Right lobe of liver (tissue), 6 donors: ENCODE measurements at regions not wholly inside any gene's neighbourhood (a gene's known extent, or its start where the extent isn't known, plus 50 kb on each side); places are given as distances from the start of the nearest gene placed in this dataset.

ENCODE experiments used
- ATAC-seq, 4 donors: fragments of 200-7000 bp; cut with Tn5 transposase; one replicate each; pipeline ENCODE4 v1.9.1; 2020; ENCODE audit warnings: mild to moderate bottlenecking in 4 of 4, moderate library complexity in 4 of 4
- DNase-seq, 3 donors: peaks; one replicate each; pipeline ENCODE4 v3.0.0-alpha.2; 2020
- H3K27ac ChIP-seq, 3 donors: fragments of 200-600 bp; one replicate each; pipeline ENCODE4 v1.8.0; 2022
- H3K27me3 ChIP-seq, 2 donors: fragments of 200-600 bp; one replicate each; pipeline ENCODE4 v1.8.0; 2022
- H3K36me3 ChIP-seq, 4 donors: fragments of 200-600 bp; sonication (generic) in 1 of 4; one replicate each; pipeline versions ENCODE4 v1.5.1 to v1.8.0; 2017 to 2022; ENCODE audit warnings: control low read depth in 1 of 4
- H3K4me1 ChIP-seq, 4 donors: fragments of 200-600 bp; sonication (generic) in 1 of 4; one replicate each; pipeline versions ENCODE4 v1.5.1 to v1.8.0; 2017 to 2022; ENCODE audit warnings: control low read depth in 1 of 4
- H3K4me3 ChIP-seq, 3 donors: fragments of 200-600 bp; one replicate each; pipeline ENCODE4 v1.8.0; 2022
- H3K9me3 ChIP-seq, 4 donors: fragments of 200-600 bp; sonication (generic) in 1 of 4; one replicate each; pipeline versions ENCODE4 v1.5.1 to v1.8.0; 2017 to 2022; ENCODE audit warnings: control low read depth in 1 of 4
- POLR2A ChIP-seq: fragments of 450-650 bp; IDR thresholded peaks from one replicate; pipeline ENCODE4 v1.6.1; 2017; ENCODE audit warnings: antibody characterized with exemption, mild to moderate bottlenecking
- WGBS: methylation state at CpG from one replicate; pipeline ENCODE4 v1.1.6; 2018; ENCODE audit warnings: low coverage, low lambda C conversion rate; ENCODE audit not compliant: insufficient coverage; ENCODE audit errors: missing lambda C conversion rate; 5-methylcytosine and 5-hydroxymethylcytosine counted together
- intact Hi-C, 2 donors: fragments of 100-400 bp; cut with DNase I; formaldehyde crosslinking; loops; one replicate each; pipeline versions ENCODE4 v1.11.2 to v1.14.1; 2022
- TF ChIP-seq, protein P1 (sequence below), 4 donors: fragments of 200-600 bp in 3 of 4; fragments of 450-650 bp in 1 of 4; IDR thresholded peaks; one replicate each; pipeline versions ENCODE4 v1.5.1 to v1.8.0; 2016 to 2022; ENCODE audit warnings: antibody characterized with exemption in 4 of 4, mild to moderate bottlenecking in 2 of 4
- donor health status: DM: no; HTN: yes; CAD: no.
- donor health status: DM: no; HTN: no; CAD: no.
- donor health status: DM: no; HTN: no; CAD: no.
- donor health status: DM: no; HTN: yes; CAD: no.
- donor health status: DM: no; HTN: yes; CAD: no.

DNA sequence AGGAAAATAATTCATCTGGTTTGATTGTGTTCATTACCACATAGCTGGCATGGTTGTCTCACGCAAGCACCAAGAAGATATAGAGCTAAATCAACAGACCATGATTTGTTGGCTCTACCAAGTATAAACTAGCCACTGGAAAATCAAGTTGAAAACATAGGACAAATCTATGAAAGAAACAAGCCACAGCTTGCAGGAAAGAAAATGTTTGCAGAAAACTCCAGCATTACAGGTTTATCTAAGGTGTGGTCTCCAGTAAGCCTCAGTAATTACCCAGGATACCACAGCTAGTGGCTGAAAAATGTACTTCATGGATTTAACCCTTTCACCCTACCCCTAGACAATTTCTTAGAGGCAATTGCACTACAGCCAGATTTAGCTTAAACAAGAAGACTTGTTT, 340.6 kb downstream of the SOX2 start:
- Histone ChIP-seq H3K27me3 (no peaks in the 10 kb centered on the region), H3K9me3 (no peaks in the 10 kb centered on the region), H3K27ac (no peak overlapping the region), H3K36me3 (no peaks in the 10 kb centered on the region), H3K4me3 (no peak overlapping the region), H3K4me1 (no peaks in the 10 kb centered on the region)
- ATAC-seq (no peak), DNase-seq (no peak)
- WGBS = 50% methylated on average over 1 of the region's 1 CpG
- intact Hi-C loops = no loop called here
- no peak for TF ChIP-seq POLR2A
- TF ChIP-seq, protein P1, sequence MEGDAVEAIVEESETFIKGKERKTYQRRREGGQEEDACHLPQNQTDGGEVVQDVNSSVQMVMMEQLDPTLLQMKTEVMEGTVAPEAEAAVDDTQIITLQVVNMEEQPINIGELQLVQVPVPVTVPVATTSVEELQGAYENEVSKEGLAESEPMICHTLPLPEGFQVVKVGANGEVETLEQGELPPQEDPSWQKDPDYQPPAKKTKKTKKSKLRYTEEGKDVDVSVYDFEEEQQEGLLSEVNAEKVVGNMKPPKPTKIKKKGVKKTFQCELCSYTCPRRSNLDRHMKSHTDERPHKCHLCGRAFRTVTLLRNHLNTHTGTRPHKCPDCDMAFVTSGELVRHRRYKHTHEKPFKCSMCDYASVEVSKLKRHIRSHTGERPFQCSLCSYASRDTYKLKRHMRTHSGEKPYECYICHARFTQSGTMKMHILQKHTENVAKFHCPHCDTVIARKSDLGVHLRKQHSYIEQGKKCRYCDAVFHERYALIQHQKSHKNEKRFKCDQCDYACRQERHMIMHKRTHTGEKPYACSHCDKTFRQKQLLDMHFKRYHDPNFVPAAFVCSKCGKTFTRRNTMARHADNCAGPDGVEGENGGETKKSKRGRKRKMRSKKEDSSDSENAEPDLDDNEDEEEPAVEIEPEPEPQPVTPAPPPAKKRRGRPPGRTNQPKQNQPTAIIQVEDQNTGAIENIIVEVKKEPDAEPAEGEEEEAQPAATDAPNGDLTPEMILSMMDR (IDR thresholded peaks at IDR 0.05) = no peak

DNA sequence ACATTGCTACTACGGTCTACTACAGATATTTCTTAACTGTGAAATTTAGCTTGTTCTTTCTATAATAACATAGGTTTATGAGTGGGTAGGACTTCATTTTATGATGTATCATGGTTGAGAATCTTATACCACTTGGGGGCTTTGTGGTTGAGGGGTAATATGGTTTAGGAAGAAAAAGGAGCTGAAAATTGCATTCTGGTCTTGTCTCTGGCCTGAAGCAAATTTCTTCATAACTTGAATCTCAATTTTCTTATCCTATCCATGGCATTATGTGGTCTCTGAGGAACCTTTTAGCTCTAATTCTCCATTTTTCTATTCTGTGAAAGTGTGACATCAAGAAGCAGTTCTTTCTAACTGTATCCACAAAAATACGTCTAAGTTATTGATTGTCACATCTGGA, 341.0 kb downstream of the SOX2 start:
- H3K27ac ChIP-seq = no peak overlapping the region
- H3K9me3 ChIP-seq = no peaks in the 10 kb centered on the region
- H3K4me3 ChIP-seq = no peak overlapping the region
- 58% methylated on average over 2 of the region's 2 CpGs for WGBS
- H3K27me3 ChIP-seq = no peaks in the 10 kb centered on the region
- no peaks in the 10 kb centered on the region for H3K4me1 ChIP-seq
- DNase-seq = no peak
- H3K36me3 ChIP-seq = no peaks in the 10 kb centered on the region
- intact Hi-C loops = no loop called here
- ATAC-seq = no peak
- TF ChIP-seq, protein P1 (IDR thresholded peaks at IDR 0.05) = no peak
- no peak for TF ChIP-seq POLR2A

GRCh38 chr3:182058488-182058887, 346.8 kb downstream of the SOX2 start:
- H3K4me3 ChIP-seq = no peak overlapping the region
- 83% methylated on average over 1 of the region's 1 CpG for WGBS
- no peaks in the 10 kb centered on the region for H3K36me3 ChIP-seq
- intact Hi-C loops = no loop called here
- H3K9me3 ChIP-seq = no peaks in the 10 kb centered on the region
- ATAC-seq (no peak), DNase-seq (no peak)
- H3K4me1 ChIP-seq = no peaks in the 10 kb centered on the region
- H3K27ac ChIP-seq = no peak overlapping the region
- no peak for TF ChIP-seq POLR2A
- TF ChIP-seq, protein P1 (IDR thresholded peaks at IDR 0.05) = no peak
- no peaks in the 10 kb centered on the region for H3K27me3 ChIP-seq

DNA sequence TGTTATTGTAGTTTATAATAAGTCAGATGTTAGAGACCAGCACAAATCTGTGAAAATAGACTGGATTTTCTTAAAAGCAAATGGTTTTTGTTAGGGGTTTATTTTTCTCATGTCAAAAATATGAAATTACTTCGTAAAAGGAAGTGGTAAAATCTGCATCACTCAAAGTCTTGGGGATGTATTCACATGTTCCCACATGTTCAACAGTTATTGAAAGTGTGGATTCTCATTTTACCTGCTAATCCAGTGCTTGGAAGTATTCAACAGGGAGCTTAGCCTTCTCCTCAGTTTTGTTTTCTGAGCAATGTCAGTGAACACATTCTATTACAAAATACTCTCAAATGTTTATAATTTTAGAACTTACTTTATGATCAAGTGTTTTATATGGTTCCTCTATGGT, 352.0 kb downstream of the SOX2 start:
- intact Hi-C loops = no loop called here
- H3K36me3 ChIP-seq = no peaks in the 10 kb centered on the region
- H3K4me3 ChIP-seq = no peak overlapping the region
- no peak overlapping the region for H3K27ac ChIP-seq
- TF ChIP-seq, protein P1 (IDR thresholded peaks at IDR 0.05) = no peak
- no peak for TF ChIP-seq POLR2A
- DNase-seq (no peak), ATAC-seq (no peak)
- H3K4me1 ChIP-seq = no peaks in the 10 kb centered on the region
- no peaks in the 10 kb centered on the region for H3K27me3 ChIP-seq
- 22% methylated on average over 1 of the region's 1 CpG for WGBS
- no peaks in the 10 kb centered on the region for H3K9me3 ChIP-seq

GRCh38 chr3:182067423-182067822, 355.7 kb downstream of the SOX2 start:
- no peak overlapping the region for H3K27ac ChIP-seq
- H3K36me3 ChIP-seq = no peaks in the 10 kb centered on the region
- ATAC-seq = no peak
- TF ChIP-seq, protein P1 (IDR thresholded peaks at IDR 0.05) = no peak
- no peak for TF ChIP-seq POLR2A
- H3K4me3 ChIP-seq = no peak overlapping the region
- DNase-seq = no peak
- no peaks in the 10 kb centered on the region for H3K27me3 ChIP-seq
- intact Hi-C loops = no loop called here
- WGBS = 62% methylated on average over 4 of the region's 4 CpGs
- no peaks in the 10 kb centered on the region for H3K9me3 ChIP-seq
- no peaks in the 10 kb centered on the region for H3K4me1 ChIP-seq
